Globus pallidus (tissue), 1 donor: ENCODE measurements at regions not wholly inside any gene's neighbourhood (a gene's known extent, or its start where the extent isn't known, plus 50 kb on each side); places are given as distances from the start of the nearest gene placed in this dataset.

ENCODE experiments used
- DNase-seq: peaks from one replicate; pipeline ENCODE4 v3.0.0-alpha.2; 2015; ENCODE audit warnings: low spot score

DNA sequence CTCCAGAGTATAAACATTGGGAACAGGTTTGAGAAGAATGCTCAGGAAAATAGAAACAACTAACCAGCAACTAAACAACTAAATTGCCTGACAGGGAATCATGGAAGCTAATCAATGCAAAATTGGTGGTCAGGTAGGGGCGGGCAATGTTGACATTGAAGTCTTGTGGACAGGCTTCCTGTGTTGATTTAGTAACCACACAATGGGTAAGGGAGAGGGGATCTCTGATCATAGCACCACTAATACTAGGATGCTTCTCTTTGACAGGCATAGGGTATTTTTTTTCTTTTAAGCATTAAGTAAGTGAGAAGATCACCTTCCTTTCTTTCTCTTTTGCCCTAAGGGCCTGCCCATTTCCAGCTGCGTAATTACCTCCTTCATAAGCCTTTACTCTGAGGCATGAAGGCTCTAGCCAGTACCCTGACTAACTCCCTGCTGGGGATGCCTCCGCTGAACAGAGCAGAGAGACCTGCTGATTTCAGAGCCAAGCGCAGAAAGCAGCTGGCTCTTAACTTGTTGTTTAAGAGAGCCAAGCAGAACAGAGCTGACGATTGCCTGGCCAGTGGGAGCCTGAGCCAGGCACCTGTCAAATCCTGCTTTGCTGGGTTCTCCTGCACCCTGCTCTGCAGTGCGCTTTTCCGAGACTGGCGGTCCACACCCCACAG is 118.7 kb downstream of the BMP2 start:
- DNase-seq, result no peak

DNA sequence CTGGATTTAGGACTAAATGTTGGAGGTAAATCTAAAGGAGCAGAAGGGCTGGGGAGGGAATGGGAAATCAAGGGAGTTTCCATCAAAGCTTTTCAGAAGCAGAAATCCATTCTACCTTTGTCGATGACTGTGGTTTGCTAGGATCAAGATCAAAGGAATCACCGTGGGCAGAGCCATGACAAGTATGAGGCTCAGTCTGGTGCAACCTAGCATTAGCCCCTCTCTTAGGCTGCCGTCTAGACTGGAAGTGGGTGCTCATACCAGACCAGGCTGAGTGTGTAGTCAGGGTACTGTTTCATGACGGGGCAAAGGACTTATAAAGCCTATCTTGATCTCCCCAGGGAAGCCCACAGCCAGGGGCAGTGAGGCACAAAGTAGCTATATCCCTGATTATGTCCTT is 120.5 kb downstream of the BMP2 start:
- no peak for DNase-seq

DNA sequence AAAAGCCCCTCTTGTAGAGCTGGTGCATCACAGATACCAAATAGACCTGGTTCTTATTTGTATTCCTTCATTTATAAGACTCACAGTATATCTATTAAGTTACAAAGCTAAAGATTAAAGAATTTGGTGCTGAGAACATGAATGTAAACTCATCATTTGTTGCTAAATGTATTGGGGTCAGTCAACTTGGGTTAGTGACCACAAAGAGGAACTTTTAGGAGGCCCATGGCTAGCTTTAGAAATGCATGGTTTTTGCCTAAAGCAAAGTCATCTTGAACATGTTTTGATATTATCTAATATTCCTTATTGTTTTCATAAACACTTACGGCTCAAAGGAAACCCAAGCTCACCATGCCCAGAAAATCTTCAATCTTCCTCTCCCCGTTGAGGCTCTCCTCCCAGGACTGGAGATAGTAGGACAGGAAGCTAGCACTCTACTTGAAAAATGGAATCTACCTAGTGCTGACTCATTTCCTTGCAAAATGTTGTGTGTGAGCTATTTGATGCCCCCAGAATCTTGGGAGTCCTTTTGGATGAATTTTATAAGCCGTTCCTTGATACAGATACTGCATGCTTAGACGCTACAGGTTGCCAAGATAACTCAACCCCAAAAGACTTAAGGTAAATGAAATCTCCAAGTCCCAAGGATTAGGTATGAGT is 121.4 kb downstream of the BMP2 start:
- no peak for DNase-seq

DNA sequence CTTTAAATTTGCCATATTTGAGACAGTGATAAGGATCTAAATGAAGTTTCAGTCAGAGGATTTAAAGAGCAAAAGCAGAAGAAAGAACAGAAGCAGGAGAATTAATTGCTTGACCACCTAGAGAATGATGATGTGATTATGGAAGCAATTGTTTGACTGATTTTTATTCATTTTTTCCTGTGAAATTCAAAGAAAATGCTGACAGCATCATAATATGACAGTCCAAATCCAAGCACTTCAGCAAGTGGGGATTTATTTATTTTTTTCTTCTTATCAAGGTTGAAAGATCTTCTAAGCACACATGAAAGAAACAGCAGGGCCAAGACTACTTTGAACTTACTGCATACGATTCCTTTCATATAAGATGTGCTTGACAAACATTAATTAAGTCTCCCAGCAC is 125.2 kb downstream of the BMP2 start:
- no peak for DNase-seq

DNA sequence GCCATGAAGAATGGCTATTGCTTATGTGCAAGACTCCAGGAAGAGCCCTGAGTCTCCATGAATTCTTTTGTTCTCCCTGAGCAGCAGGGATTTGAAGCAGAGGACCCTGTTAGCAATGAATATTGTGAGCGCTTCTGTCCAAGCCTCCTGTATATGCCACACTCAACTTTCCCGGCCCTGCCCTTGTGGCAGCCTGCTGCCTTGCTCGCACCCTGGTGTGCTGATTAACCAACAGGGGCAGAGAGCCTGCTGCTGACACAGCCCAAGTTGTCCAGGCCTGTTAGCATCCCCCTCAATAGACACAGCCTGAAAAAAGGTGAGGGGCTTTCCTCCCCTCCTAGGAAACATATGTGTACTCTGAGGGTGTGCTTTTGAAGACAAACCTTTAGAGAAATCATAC is 131.4 kb downstream of the BMP2 start:
- DNase-seq, result no peak

DNA sequence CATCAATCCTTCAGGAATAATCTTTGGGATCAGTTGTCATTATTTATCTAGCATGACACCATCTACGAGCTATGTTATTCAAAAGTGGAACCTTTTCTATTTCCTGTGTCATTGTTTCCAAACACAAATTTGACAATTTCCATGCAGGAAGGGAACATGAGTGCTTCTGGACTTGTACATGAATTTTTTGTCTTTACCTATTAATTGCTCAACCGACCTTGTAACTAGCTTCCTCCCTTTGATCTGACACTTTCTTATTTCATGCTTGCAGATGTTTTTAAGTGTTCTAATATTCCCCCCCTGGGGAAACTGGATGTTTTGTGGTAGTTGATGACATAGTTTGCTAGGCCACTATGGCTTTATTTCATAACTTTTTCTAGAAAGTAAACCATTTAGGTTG is 139.4 kb downstream of the BMP2 start:
- no peak for DNase-seq

DNA sequence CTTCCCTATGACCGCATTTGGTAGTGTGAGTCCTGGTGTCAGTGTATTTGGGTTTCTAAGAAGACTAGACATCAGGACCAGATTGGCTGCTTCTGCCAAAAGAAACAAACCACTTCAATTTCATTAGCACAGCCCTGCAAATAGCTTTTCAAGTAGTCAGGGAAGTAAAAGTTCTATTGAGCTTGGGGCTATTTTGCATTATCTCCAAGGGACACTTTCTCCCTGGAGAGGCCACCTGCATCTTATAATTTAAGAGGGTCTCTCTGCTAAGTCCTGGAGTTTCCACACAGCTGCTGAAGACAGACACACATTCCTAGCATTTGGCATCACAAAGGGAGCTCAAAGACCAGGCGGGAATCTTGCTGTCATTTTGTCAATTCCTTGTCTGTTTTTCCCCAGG is 141.2 kb downstream of the BMP2 start:
- DNase-seq, result no peak

DNA sequence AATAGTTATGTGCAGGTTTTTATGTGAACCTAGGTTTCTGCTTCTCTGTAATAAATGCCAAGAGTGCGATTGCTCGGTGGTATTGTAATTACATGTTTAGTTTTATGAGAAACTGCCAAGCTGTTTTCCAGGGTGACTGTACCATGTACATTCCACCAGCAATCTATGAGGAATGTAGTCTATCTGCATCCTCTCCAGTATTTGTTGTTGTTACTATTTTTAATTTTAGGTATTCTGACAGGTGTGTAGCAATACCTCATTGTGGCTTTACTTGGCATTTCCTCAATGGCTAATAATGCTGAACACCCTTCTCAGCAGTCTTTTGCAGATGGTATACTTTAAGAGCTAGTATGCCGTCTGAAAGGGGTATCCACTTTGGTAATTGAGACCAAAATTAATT is 142.1 kb downstream of the BMP2 start:
- DNase-seq, result no peak

DNA sequence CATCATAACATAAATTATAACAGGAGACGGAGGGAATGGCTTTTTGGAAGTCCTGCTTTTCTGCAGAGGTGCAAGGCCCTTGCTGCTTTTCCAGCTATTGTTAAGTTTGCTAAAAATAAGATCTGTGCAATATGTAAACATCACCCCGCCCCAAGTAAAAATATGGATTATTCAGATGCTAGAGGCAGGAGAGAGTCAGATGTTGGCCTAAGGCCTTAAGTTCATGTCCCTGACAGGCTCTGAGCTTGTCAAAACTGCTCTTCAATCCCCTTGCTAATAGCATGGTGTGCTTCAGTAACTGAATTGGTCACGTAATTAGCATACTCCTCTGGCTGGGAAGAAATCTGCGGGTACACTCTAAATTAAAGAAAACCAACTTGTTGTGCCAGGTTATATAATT is 147.5 kb downstream of the BMP2 start:
- DNase-seq, result no peak

DNA sequence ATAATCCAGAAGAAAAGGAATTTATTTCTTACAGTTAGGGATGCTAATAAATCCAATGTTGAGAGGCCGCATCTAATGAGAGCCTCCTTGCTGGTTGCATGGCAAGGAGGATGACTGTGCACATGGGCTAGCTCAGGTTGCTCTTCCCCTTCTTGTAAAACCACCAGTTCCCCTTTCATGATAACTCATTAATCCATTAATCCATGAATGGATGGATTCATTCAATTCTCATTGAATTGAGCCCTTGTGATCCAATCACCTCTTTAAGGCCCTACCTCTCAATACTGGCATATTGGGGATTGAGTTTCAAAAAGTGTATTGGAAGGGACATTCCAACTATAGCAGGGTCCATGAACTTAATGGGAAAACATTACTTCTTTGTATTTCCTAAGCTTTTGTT is 149.5 kb downstream of the BMP2 start:
- DNase-seq, result no peak

DNA sequence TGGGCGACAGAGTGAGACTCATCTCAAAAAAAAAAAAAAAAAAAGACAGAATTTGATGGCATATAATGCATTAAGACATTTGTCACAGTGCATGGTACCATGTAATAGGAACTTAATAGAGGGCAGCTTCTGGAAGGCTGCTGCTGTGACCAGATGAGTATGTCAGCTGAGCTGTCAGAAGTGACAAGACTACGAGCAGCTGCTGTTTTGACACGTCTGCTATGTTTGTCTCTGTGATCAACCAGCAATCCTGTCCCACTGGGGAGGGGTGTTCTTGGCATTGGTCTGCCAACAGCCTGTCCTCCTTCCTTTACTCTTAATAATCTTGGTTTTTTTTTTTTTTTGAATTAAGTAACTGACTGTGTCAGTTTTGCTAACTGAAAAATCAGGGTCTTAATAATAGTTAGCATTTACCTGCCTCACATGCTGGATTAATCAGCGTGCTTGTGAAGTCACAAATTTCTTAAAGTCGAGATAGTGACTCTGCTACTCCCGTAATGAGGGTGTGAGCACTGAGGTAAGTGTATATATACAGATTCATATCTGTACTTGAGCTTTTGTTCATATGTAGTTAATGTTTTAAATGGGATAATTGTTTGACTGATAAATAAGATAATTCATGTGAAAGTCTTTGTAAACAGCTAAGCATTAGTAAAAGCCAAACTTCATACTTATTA is 152.4 kb downstream of the BMP2 start:
- peak; percentile 30 for DNase-seq

DNA sequence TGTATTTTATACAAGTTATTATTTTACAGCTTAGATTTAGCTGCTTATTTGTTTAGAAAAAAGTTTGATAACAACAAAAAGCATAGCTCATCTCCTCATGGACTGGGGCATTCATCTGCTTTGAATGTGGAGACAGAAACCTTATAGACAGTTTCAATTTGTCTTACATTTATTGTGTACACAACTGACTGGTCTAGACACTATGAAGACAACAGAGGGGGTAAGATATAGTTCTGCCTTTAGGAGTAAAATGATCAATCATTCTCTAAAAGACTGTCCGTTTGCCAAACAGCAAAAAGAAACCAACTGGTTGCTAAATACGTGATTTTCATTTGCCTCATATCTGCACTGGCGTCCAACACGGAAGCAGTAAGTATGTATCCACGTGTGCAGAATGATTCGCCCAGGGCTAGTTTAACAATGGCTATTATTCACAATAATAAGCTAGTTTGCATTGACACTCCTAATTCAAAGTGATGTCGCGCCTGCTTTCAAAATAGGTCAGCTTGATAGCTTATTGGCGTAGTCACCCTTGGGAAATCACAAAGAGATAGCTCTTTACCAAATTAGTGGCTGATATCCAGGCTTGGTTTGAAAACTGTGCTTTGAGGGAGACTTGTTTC is 153.6 kb downstream of the BMP2 start:
- DNase-seq, result peak; percentile 33

DNA sequence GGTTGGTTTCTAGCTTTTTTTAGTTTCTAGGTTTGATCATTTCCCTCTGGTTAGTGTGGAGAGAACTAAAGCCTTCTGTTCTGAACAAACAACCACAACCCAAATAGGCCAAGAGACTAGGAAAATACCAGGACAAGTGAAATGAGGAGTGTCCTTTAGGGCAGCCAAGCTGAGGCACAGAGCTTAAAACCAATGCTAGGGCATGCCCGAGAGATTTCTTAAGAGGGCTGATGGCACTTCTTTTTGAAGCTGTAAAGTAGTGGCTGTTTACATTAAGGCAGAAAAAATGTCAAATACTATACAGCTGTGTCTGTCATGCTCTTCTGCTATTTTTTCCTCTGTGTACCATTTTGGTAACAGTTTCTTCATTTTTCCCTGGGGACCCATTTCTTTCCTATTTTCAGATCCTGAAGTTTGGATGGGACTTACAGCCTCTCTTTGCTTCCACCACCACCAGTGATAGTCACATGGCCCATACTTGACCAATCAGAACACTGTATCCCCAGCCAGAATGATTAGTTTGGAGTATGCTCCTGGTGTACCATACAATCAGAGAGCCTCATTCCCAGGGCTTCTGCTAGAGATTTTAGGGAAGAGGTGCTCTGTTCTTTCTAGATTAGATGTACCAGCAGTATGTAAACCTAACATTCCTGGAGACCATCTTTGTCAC is 154.4 kb downstream of the BMP2 start:
- DNase-seq, result peak; percentile 4

DNA sequence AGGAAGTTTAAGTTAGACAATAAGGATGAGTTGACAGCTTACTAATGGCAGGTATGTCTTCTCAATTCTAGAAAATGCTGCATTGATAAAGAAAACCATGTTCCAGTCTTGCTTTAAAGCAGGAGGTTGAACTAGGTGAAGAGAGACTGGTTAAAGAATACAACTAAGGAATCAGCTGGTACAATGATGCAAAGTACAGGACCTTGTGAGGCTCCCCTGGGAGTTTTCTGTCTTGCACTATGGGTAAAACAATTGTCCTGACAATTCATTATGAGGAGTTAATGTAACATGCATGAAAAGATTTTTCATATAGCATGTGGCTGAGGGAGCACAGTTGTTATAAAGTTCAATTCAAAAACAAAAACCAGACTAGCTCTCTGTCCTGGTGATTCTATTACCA is 157.2 kb downstream of the BMP2 start:
- no peak for DNase-seq

DNA sequence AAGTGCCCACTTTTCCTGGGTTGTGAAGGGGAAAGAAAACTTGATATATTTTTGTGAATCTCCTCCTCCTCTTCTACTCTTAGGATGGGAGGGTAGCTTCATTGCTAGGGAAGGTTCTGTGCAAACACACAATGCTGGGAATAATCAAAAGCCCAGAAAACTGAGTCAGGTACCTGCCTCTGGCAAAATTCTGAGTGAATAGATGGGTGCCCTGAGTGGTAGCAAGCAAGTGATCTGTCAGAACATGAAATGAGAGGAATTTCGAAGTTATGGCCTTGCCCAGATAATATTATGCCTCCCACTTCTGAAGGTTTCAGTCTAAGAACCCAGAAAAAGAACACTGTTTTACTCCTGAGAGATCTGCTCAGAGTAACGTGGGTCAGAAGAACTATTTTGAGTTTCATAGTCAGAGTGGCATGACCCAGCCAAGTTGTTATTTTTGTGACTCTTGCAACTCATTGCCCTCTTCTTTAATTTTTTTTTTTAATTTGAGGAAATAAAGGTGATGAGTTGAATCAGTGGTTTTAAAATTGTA is 158.3 kb downstream of the BMP2 start:
- DNase-seq, result no peak

DNA sequence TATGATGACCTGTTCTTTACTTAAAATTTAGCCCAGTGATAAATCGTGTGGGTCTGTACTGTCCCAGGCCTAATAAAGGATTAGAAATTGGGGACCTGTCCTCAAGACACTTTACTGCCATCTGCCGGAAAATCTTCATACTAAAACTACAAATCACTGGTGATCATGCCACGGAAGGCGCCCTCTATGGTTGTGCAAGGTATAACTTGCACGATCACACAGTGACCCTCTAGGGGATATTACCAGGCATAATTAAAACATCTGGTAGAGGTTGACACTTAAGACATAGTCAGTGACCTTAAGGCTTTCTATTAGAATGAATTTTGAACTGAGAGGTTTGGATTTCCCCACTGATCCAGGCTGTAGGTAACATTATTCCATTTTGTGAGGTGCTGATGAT is 172.6 kb downstream of the BMP2 start:
- DNase-seq, result peak; percentile 2

DNA sequence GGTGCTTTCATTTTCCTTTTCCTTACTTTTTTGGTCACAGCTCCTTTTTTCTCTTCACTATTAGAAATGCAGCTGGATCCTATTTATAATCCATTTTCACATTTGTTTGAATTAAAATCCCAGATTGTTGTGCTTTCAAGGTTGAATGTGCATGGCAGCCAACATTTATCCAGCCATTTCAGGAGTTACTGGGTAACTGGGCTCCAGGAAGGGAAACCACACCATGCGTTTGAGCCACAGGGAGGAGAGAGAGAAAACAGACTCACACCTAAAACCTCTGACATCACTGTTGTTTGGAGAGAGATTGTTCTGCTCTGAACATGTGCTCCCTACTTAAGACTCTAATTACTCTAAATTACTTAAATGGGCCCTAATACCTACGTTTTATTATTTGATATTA is 173.4 kb downstream of the BMP2 start:
- DNase-seq, result no peak

DNA sequence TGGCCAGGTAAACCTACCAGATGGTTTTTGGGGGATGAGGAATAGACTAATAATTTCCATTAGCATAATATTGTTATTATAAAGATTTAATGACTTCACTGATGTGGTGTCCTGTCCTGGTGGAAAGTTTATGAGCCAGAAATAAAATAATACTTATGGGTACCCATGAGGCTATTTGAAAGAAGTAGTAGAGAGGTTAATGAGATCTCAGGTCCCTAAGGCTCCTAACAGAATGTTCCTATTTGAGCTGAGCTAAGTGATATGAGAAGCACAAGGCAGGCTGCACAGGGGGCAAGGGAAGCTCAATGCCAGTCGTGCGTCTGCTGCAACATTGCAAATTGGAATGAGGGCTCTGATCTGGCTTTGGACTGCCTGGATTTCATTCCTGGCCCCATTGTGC is 174.1 kb downstream of the BMP2 start:
- no peak for DNase-seq

DNA sequence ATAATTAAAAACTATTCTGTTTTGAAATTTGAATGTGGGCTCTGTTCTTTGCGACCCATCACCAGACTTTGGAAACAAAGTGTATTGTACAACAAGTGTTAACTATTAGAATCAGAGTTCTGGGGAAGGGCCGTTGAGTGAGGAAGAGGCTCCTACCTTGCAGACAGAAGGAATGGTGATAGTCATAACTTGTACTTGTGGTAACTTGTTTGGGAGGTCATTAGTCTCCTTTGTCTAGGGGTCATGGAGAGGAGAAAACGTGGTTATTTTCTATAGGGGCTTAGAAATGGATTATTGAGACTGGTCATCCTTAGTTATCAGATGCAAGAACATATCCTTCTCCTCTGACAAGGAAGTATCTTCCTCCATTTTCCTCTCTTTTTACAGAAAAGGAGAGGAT is 174.8 kb downstream of the BMP2 start:
- DNase-seq, result no peak

DNA sequence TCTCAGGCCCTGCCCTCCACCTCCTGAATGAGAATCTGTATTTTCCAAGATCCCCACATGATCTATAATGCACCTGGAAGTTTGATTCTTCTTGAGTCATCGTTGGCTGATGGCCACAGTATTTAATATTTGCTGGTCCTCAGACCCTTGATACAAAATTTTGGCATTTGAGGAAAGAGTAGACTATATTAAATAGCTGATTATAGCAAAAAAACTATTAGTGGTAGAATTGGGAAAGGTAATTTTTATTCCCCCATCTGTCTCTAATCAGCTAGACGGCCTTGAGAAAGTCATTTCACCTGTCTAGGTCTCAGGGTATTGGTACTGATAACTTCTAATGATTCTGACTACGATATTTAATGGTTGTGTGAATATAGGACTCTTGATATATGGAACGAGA is 176.8 kb downstream of the BMP2 start:
- DNase-seq, result no peak

DNA sequence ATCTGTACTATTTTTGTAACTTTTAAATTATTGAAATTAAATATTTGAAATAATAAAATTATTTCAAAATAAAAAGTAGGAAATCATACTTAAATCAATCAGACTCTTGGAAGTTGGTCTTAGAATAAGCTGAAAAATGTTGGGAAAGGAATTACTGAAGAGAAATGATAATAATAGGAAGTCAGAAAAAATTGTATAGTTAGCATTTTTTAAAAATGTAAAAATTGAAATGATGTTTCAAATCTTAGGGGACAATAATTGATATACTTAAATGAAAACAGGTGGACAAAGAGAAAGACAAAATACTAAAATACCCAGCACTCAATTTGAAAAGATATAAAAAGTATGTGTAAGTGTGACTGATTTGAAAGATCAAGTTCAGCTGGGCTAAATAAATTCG is 186.1 kb downstream of the BMP2 start:
- no peak for DNase-seq

DNA sequence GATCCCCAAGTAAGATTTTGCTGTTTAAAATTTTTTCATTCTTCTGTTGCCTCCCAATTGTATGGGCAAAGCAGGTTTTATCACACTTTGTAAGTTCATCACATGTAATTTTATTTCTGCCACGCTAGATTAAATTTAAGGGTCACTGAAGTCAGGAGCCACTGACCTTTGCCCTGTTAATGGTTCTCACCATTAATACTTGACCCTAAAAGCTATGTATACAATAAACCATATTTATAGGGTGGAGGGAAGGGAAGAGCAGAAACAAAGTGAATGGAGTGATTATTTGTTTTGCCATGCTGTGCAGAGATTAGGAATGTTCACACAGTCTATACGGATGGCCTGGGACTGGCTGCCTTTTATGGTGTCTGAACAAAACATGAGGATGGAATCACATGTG is 186.7 kb downstream of the BMP2 start:
- DNase-seq, result no peak
